ENCODE measurements at regions not wholly inside any gene's neighbourhood (a gene's known extent, or its start where the extent isn't known, plus 50 kb on each side); places are given as distances from the start of the nearest gene placed in this dataset.

DNA sequence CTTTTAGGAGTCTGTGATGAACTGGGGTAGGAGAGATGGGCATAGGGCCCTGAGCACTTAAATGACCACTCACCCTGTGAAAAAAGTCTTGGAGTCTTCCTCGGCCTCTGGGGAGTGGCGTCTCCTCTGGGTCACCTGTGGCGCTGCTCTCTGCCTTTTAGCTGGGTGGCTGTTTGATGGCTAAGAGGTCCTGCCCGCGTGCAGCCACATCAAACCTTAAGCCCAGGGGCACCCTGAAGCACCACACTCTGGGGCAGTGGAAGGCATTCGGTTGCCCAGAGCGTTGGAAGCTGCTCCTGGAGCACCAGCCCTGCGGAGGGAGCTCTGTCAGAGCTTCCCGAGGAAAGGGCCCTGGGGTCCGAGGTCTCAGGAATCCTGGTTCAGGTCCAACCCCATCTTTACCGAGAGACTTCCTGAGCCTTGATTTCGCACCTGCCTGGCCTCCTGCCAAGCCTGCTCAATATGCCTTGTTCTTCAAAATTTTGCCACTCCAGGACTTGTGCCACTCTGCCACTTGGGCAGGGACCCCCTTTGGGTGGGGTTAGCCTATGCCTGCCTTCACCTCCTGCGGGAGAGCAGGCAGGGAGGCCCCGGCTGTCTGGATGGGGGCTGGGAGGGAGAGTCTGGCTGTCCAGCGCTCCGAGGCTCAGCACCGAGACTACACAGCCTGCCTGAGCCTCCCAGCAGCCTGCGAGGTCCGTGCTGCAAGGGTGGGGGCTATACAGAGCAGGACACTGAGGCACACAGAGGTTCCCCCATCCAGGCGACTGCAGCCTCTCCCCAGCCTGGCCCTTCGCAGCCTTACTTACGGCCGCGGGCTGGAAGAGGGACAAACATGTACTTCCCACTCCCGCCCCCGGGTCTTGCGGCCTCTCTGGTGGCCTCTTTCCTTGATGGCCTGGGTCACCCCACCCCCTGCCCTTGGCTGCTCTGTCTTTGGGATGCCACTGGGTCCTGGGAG lies 63.4 kb upstream of the RNU6ATAC start:
- Histone ChIP-seq H3K4me3 (no peak overlapping the region), H3K27me3 (no peaks in the 10 kb centered on the region), H3K27ac (no peak overlapping the region), H3K36me3 (no peaks in the 10 kb centered on the region), H3K4me1 (peaks cover 8 to 19% of the 10 kb centered on the region in 2 donors), H3K9me3 (no peaks in the 10 kb centered on the region)
- intact Hi-C loops (cut with DNase I; ENCODE audit: low total_unique reads): no loop called here
- TF ChIP-seq CTCF (IDR thresholded peaks at IDR 0.05) (no peak), POLR2A (IDR thresholded peaks at IDR 0.05) (no peak), POLR2AphosphoS5 (IDR thresholded peaks at IDR 0.05) (no peak)
- no peak for DNase-seq (ENCODE audit: low spot score in 2 of 2)

- DNase-seq (ENCODE audit: low spot score in 2 of 2): no peak
- no peaks in the 10 kb centered on the region for H3K27me3 ChIP-seq
- H3K36me3 ChIP-seq: no peaks in the 10 kb centered on the region
- H3K4me3 ChIP-seq: no peak overlapping the region
- intact Hi-C loops (cut with DNase I; ENCODE audit: low total_unique reads): no loop called here
- H3K4me1 ChIP-seq: peaks cover 8 to 19% of the 10 kb centered on the region in 2 donors
- no peaks in the 10 kb centered on the region for H3K9me3 ChIP-seq
- TF ChIP-seq POLR2A (IDR thresholded peaks at IDR 0.05) (no peak), POLR2AphosphoS5 (IDR thresholded peaks at IDR 0.05) (no peak), CTCF (IDR thresholded peaks at IDR 0.05) (no peak)
- no peak overlapping the region for H3K27ac ChIP-seq
Measured at GRCh38 chr9:134228649-134229048, 64.3 kb upstream of the RNU6ATAC start.

DNA sequence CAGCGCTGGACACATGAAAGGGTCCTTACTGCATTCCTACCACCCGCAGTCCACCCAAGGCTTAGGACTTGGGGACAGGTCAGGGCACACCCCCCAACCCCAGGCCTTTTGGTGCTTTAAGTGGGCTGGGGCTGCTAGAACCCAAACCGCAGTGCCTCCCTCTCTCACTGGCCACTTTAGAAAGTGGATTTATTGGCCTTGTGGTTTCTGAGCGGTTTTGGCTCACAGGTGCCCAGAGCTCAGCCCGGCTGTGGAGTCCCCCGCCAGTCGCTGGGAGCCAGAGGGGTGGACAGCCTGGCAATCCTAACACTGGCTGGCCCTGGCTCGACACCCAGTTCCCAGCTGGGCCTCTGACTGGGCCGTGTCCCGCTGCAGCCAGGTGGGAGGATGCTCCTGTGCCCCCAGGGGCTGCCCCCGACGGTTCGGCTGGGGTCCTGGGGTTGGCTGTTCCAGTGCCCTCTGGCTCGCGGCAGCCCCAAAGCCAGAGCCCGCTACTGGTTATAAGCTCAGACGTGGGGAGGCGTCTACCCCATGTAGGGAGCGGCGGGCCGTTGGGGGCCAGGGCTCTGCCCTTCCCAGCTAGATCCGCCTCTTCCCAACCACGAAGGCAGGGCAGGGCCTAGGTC lies 65.2 kb upstream of the RNU6ATAC start:
- H3K9me3 ChIP-seq: no peaks in the 10 kb centered on the region
- peaks cover 8 to 19% of the 10 kb centered on the region in 2 donors for H3K4me1 ChIP-seq
- no peak overlapping the region for H3K4me3 ChIP-seq
- no peaks in the 10 kb centered on the region for H3K27me3 ChIP-seq
- TF ChIP-seq CTCF (IDR thresholded peaks at IDR 0.05): no peak
- TF ChIP-seq POLR2AphosphoS5 (IDR thresholded peaks at IDR 0.05): no peak
- TF ChIP-seq POLR2A (IDR thresholded peaks at IDR 0.05): no peak
- no peaks in the 10 kb centered on the region for H3K36me3 ChIP-seq
- intact Hi-C loops (cut with DNase I; ENCODE audit: low total_unique reads): no loop called here
- no peak for DNase-seq (ENCODE audit: low spot score in 2 of 2)
- no peak overlapping the region for H3K27ac ChIP-seq

DNA sequence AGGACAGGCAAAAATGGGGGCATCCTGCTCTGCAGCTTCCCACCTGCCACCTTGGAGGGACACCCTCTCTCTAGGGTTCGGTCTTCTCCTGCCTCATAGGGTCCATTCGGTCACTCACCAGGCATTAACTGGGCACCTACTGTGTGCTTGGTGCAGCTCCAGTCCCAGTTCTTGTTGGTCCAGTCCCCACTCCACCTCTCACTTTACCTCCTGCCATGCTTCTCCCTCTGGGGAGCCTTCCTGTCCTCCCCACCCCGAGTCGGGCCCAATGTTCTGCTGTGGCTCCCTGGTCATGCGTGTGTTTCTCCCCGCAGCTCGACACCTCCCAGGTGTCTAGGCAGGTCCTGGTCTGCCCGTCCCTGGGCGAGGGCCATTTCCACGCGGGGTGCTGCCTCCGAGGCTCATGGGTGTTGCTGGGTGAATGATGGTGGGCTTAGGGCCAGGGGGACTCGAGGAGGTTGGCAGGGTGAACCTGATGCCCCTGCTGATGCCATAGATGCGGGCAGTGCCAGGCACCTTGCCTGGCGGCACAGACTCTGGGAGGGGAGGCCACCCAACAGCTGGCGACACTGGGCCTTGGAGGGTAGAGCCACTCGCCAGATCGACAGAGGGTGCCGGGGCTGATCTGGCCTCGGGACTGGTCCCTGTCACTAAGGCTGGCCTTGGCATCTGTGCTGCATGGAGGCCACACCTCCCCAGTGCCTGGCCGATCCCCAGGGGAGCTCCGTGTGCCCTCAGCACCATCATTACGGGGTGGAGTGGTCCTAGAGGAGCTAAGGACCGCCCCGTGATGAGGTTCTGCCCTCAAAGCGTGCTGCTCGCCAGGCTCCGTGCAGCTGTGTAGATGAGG lies 66.0 kb upstream of the RNU6ATAC start:
- H3K4me3 ChIP-seq: peak overlapping the region in 1 of 3 donors; percentile 25
- H3K4me1 ChIP-seq: peaks cover 8 to 19% of the 10 kb centered on the region in 2 donors
- H3K27ac ChIP-seq: peak overlapping the region; percentile 30 to 77
- intact Hi-C loops (cut with DNase I; ENCODE audit: low total_unique reads): no loop called here
- no peaks in the 10 kb centered on the region for H3K27me3 ChIP-seq
- no peaks in the 10 kb centered on the region for H3K9me3 ChIP-seq
- H3K36me3 ChIP-seq: no peaks in the 10 kb centered on the region
- no peak for DNase-seq (ENCODE audit: low spot score in 2 of 2)
- TF ChIP-seq POLR2AphosphoS5 (IDR thresholded peaks at IDR 0.05) (no peak), POLR2A (IDR thresholded peaks at IDR 0.05) (no peak), CTCF (IDR thresholded peaks at IDR 0.05) (no peak)
